Left kidney (tissue), 1 donor: ENCODE measurements at regions not wholly inside any gene's neighbourhood (a gene's known extent, or its start where the extent isn't known, plus 50 kb on each side); places are given as distances from the start of the nearest gene placed in this dataset.
"Not testable (repeated sequence)": the region's sequence is repeated elsewhere in the genome, so short reads cannot be mapped to it uniquely, and the experiment has no call there.

Experiments used
- DNase-seq: peaks from one replicate; pipeline ENCODE4 v3.0.0-alpha.2; 2013

- no peak for DNase-seq
Observed at GRCh38 chr2:215744514-215744913, 268.8 kb downstream of the MREG start.

GRCh38 chr2:215743066-215743465 lies 270.3 kb downstream of the MREG start:
- DNase-seq = no peak

- DNase-seq = no peak
Observed at GRCh38 chr2:215742021-215742420, 271.3 kb downstream of the MREG start.

- no peak for DNase-seq
Observed at GRCh38 chr2:215740071-215740470, 273.3 kb downstream of the MREG start.

GRCh38 chr2:215738351-215738750 lies 275.0 kb downstream of the MREG start:
- no peak for DNase-seq

- no peak for DNase-seq
Observed at GRCh38 chr2:215737477-215737876, 275.9 kb downstream of the MREG start.

GRCh38 chr2:215736653-215737290 lies 276.6 kb downstream of the MREG start:
- DNase-seq = no peak

- DNase-seq = no peak
Observed at GRCh38 chr2:215731108-215731658, 282.2 kb downstream of the MREG start.

GRCh38 chr2:215729985-215730620 lies 283.2 kb downstream of the MREG start:
- DNase-seq = no peak

- DNase-seq = no peak
Observed at GRCh38 chr2:215728504-215729065, 284.8 kb downstream of the MREG start.

GRCh38 chr2:215727507-215728503 lies 285.5 kb downstream of the MREG start:
- no peak for DNase-seq

- no peak for DNase-seq
Observed at GRCh38 chr2:215726070-215726469, 287.3 kb downstream of the MREG start.

- DNase-seq = no peak
Observed at GRCh38 chr2:215724146-215724545, 288.3 kb upstream of the FN1 start.

GRCh38 chr2:215723631-215724011 lies 287.8 kb upstream of the FN1 start:
- DNase-seq = no peak

GRCh38 chr2:215722986-215723630 lies 287.2 kb upstream of the FN1 start:
- DNase-seq = no peak

- no peak for DNase-seq
Observed at GRCh38 chr2:215722125-215722524, 286.3 kb upstream of the FN1 start.

GRCh38 chr2:215721515-215721914 lies 285.6 kb upstream of the FN1 start:
- not testable (repeated sequence) for DNase-seq

GRCh38 chr2:215718890-215719289 lies 283.0 kb upstream of the FN1 start:
- DNase-seq = no peak

- no peak for DNase-seq
Observed at GRCh38 chr2:215718436-215718835, 282.6 kb upstream of the FN1 start.

- DNase-seq = no peak
Observed at GRCh38 chr2:215717501-215718381, 281.9 kb upstream of the FN1 start.

GRCh38 chr2:215716956-215717355 lies 281.1 kb upstream of the FN1 start:
- no peak for DNase-seq
